ENCODE measurements at regions not wholly inside any gene's neighbourhood (a gene's known extent, or its start where the extent isn't known, plus 50 kb on each side); places are given as distances from the start of the nearest gene placed in this dataset.

DNA sequence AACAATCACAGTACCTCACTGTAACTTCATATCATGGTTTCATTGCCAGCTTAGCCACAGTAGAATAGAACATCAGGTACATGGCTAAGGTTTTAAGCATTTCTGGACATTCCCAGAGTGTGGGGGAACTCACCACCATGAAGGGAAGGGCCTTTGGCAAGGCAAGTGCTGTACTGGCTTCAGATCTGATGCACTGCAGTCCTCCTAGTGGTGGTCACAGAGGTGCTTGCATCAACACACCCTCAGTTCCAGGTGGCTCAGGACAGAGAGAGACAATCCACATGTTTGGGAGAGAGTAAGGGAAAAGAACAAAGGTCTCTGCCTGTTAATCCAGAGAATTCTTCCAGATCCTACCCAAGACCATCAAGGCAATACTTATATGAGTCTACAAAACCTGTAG, 528.4 kb upstream of the RGS18 start:
- no peak for DNase-seq (ENCODE audit: low read depth in 4 of 4, low spot score in 2 of 4)

DNA sequence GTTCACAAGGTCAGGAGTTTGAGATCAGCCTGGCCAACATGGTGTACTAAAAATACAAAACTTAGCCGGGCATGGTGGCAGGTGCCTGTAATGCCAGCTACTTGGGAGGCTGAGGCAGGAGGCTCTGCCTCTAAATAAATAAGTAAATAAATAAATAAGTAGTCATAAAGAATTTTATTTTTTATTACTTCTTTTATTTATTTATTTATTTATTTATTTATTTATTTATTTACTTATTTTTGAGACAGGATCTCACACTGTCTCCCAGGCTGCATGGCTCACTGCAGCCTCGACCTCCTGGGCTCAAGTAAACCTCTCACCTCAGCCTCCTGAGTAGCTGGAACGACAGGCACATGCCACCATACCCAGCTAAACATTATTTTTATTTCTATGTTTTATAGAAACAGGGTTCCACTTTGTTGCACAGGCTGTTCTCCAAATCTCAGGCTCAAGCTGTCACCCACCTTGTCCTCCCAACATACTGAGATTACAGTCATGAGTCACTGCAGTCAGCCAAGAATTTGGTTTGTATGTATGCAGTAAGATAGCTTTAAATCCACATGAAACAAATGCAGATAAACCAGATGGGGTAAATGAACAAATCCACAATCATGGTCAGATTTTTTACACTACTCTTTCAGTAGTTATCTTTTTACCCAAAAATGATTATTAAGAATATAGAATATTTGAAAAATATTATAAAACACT, 523.3 kb upstream of the RGS18 start:
- no peak for DNase-seq (ENCODE audit: low read depth in 4 of 4, low spot score in 2 of 4)

DNA sequence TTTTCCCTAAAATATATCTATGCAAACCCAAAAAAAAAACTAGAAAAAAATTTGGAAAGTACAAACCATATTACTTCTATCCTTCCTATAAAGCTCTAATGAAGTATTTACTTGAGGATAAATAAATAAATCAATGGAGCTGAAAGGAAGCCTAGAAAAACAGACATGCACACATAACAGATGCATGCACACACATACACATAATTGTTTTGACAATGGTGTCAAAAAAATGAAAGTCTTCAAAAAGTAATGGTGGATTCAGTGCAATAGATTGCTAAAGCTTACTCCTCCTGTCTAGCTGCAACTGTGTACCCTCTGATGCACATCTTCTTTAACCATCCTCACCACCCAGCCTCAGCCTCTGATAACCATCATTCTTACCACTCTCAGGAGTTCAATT, 521.9 kb upstream of the RGS18 start:
- DNase-seq (ENCODE audit: low read depth in 4 of 4, low spot score in 2 of 4), result no peak

DNA sequence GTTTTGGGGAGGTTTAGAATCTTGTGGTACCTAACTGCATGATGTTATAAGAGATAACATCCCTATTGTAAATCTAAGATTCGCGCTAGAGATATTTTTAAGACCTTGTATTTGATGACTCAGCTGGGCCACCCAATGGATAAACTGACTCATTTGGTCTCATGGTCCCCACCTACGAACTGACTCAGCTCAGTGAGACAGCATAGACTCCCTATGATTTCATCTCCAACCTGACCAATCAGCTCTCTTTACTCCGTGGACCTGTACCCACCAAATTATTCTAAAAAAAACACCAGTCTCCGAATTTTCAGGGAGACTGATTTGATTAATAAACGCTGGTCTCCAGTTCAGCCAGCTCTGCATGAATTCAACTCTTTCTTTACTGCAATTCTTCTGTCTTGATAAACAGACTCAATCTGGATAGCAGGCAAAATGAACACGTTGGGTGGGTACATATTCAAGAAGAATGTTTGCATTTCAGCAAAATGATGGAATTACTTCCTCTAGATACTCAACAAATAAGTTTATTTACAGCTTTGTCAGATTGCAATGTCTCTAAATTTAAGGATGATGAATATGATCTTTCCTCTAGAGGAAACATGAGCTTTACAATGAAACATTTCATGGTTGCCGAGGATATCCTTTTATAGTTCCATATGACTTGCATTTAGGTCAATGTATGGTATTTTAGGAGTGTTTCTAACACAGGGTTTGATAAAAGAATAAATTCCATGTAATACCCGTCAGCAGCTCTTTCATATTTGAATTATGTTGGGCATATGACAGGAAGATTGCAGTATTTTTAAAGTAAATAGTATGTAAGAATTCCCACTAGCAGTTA, 516.6 kb upstream of the RGS18 start:
- DNase-seq (ENCODE audit: low read depth in 4 of 4, low spot score in 2 of 4), result no peak

DNA sequence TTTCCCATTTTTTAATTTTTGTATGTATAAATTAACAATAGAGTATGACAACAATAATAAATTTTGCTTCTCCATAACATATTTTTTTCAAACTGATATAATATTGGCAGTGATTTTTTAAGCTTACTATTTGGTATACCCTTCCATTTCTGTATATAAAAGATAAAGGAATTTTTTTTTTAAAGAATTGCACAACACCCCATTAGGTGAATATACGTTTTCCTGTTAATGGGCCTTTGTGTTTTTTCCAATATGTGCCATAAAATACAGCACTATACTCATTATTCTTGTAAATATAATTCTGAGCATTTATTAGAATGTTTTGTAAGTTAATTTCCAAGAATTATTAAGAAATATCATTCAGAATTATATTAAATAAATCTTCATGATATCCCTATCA, 515.2 kb upstream of the RGS18 start:
- DNase-seq (ENCODE audit: low read depth in 4 of 4, low spot score in 2 of 4), result no peak

DNA sequence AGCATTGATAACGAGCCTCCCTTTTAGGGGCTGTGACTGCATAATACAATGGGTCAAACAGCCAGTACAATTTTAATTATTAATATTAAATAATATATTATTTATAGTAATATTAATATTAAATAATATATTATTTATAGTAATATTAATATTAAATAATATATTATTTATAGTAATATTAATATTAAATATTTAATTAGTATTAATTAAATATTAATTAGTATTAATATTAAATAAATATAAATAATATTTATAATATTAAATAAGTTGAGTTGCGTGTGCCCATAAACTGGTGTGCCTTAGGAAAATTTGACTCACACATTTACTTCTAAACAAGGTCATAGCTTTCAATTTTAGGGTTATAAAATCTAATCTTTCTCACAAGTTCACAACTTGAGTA, 509.3 kb upstream of the RGS18 start:
- no peak for DNase-seq (ENCODE audit: low read depth in 4 of 4, low spot score in 2 of 4)

DNA sequence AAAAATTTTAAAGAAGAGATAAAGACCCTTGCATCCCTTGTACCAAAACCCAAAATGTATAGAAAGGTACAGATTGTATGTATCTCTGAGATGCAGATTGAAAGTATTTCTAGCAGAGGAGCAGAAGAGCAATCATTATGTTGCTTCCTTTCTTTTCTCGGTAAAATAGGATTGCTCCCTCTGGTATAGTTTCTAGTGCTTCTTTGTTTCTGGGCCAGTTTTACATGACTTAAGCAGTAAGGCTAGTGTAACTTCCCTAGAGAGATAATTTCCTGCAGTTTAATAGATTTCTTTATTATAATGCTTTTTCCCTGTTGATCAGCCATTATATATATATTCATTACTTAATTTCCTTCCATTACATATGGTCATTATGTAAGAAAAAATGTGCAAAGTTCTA, 496.2 kb upstream of the RGS18 start:
- DNase-seq (ENCODE audit: low read depth in 4 of 4, low spot score in 2 of 4), result no peak

DNA sequence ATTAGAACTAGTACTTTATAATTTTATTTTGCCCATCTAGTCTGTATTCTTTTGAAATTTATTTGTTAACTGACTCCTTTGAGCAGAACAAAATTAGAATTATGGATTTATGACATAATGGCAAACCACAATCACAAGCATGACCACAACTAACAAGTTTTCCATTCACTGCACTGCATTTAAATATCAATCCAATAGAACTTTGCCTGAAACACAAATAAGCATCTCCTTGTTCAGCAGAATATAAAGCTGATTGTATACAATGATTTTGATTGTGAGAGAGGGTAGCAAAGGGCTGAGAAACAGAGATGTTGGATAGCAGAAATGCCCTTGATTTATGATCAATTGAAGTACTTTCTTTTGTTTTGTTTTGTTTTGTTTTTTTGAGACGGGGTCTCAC, 495.5 kb upstream of the RGS18 start:
- DNase-seq (ENCODE audit: low read depth in 4 of 4, low spot score in 2 of 4), result no peak

DNA sequence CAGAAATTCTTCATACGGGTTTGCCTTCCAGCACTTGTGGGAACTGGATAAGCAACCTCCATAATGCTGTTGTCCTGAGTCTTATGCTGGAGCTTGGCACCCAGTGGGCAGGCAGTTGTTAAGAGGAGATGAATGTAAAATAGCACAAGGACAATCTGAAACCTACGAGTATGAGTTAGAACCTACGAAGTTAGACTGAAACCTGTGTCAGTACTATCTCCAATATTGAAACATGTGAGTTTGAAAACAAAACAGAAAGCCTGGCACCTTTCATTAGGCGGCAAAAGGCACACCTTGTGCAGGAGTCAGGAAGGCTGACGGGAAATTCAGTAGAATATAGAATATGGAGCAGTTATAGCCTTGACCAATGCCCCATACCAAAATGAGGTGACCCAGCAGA, 489.7 kb upstream of the RGS18 start:
- DNase-seq (ENCODE audit: low read depth in 4 of 4, low spot score in 2 of 4), result no peak

DNA sequence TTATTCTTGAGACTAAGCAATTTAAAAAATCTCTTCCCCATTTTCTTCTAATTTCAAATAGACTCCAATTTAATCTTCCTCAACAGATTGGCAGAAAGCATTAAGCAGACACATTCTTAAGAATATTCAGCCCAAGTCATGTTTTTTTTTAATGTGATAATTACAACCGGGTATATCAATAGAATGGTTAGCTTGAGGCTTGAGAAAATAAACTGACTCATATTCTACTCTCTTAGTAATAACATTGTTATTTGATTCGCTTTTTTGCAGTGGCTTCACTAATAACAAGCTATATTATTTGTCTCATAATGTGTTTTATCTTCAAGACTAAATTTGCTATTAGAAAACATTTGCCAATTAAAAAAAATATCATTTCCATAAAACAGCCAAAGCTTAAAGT, 488.6 kb upstream of the RGS18 start:
- no peak for DNase-seq (ENCODE audit: low read depth in 4 of 4, low spot score in 2 of 4)

DNA sequence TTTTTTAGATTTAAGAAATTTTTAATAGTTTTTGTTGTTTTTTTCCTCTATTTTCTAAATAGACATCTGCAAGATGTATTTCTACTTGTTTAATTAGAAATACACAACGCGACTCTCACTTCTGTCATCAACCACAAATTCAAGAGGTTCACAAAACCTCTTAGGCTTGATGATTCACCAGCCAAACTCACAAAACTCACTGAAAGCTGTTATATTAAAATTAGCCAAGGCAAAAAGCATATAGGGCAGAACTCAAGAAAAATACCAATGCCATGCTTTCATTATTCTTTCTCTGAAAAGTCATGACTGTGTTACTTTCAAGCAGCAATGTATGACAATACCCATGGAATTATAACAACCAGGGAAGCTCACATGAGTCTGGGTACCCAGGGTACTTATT, 487.0 kb upstream of the RGS18 start:
- no peak for DNase-seq (ENCODE audit: low read depth in 4 of 4, low spot score in 2 of 4)

DNA sequence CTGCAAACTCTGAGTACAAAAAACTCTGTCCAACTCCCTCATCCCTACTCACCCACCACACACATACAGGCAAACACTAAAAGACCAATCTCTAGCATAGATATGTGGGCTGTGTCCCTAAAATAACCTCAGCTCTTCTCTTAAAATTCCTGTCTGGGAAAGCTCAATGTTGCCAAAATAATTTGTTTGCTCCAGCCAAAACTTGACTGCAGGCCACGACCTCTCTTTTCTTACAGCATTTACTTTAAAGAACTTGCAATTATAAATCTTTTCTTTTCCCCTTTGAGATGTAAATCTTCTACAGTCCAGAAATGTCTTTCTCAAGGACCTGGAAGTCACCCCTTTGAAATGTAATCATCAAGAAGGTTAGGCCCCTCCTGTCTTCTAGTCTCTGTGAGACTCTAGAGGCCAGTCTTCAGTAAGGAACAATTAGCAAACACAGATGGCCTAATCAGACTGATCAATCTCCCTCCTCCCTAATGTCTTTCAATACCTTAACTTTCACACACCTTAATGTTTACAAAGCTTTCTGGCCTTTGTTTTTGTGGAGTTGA, 483.6 kb upstream of the RGS18 start:
- peak in 2 of 4 donors; percentile 23 to 29 for DNase-seq (ENCODE audit: low read depth in 4 of 4, low spot score in 2 of 4)

DNA sequence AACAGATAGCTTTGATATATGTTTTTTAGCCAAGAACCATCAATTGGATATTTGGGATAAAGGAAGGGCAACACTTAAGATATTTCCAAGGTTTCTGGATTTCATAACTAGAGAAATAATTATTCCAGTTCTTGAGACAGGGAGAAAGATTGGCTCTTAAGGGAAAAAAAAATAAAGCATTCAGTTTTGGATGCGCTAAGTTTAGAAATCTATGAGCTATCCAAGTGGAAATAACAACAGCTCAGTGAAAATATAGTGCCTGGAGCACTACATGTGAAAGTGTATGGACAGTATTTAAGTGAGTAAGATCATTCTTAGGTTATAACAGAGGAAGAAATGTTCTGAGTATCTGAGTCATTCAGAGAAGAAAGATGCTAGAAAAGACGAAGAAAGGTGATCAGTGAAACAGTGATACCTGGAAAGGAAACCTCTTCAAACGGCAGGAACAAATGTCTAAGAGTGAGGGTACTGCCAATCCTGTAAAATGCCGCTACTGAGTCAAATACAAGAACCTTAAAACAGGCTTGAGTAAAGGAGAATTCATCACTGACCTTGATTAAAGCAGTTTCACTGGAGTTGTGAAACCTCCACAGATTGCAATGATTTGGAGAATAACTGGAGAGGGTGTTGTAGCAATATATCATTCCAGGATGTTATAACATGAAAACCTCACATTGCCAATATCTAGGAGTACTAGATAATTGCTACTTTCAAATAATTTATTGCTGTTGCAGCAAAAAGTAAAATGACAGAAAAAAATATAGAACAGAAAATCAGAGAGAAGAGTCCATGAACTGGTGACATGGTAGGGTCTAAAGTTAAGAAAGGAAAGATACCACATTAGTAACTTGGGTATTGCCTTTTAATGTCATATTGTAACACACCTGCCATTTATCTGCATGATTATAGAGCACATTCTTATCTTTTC, 482.1 kb upstream of the RGS18 start:
- DNase-seq (ENCODE audit: low read depth in 4 of 4, low spot score in 2 of 4), result no peak

DNA sequence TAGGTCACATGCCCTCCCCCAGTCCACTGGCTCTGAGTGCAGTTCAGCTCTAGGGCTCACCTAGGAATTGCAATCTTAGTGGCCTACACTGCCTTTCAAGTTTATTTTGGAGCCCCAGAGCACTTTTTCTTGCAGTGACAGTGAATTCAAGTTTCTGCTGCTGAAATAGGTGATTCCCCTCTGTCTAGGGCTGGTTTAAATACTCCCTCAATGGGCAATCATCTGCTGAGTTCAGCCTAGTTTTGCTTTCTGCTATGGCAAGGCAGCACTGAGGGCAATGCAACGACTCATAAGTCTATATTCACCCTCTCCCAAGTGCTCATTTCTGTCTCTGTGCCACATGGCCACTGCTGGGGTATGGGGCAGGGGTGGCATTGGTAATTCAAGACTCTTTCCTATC, 472.6 kb upstream of the RGS18 start:
- DNase-seq (ENCODE audit: low read depth in 4 of 4, low spot score in 2 of 4), result no peak

DNA sequence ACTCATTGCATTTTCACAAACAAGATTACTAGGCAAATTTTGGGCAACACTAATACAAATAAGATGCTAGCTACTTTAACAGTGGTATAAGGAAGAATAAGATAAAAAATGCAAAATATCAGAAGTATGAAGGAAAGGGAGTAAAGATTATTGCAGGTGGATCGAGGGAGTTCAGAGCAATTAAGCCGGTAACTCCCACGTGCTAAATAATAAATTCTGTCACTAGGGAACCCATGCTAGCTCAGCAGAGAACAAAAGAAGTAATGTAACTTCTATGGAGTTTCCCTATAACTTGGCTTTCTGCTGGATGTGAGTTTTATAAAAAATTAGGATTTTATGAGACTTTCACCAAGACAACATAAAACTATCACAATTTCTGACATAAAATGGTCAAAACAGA, 470.5 kb upstream of the RGS18 start:
- peak in 1 of 4 donors; percentile 16 for DNase-seq (ENCODE audit: low read depth in 4 of 4, low spot score in 2 of 4)

DNA sequence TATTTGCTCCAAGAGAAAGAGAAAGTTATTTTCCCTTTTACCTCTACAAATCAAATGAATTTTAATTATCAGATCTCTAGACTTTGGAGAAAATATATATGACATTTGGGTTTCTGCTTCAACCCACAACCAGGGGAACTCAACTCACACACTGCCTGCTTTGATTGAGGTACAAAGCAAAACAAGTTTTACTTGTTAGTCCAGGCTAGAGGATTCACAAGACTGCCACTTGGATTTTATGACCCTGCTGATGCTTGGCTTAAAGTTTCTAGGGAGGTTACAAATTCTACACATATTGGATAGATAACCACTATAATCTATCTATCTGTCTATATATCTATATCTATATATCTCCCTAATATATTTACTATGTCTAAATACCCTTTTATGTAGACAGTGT, 467.3 kb upstream of the RGS18 start:
- no peak for DNase-seq (ENCODE audit: low read depth in 4 of 4, low spot score in 2 of 4)

DNA sequence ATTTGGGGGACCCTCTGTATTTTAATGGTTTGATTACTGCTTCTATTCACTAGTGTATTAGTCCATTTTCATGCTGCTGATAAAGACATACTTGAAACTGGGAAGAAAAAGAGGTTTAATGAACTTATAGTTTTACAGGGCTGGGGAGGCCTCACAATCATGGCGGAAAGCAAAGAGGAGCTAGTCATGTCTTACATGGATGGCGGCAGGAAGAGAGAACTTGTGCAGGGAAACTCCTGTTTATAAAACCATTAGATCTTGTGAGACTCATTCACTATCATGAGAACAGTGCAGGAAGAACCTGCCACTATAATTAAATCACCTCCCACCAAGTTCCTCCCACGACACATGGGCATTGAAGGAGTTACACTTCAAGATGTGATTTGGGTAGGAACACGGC, 464.5 kb upstream of the RGS18 start:
- no peak for DNase-seq (ENCODE audit: low read depth in 4 of 4, low spot score in 2 of 4)

DNA sequence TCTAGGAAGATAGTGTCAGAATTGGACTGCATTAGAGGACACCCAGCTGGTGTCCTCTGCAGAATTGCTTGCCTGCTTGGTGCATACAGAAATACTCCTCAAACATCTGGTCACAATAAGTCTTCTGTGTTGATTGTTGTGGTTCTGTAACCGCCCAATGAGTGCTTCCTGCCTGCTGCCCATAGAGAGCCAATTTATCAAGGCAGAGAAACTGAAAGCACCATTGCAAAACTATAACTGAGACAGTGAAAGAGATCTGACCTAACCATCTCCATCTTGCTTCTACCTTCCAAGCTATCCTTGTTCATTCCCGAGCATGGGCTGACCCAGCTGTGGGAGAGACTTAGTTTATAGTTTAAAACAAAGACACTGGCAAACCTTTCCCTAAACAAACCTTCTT, 462.4 kb upstream of the RGS18 start:
- DNase-seq (ENCODE audit: low read depth in 4 of 4, low spot score in 2 of 4), result no peak

DNA sequence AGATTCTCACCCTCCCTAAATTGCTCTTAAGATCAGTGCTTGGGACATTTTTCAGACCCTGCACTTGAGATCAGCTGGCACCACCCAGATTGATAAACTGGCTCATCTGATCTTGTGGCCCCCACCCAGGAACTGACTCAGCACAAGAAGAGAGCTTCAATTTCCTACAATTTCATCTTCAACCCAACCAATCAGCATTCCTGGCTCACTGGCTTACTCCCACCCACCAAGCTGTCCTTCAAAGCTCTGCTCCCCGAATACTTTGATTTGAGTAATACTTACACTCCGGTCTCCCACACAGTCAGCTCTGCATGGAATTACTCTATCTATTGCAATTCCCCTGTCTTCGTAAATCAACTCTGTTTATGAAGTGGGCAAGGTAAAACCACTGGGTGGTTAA, 461.9 kb upstream of the RGS18 start:
- no peak for DNase-seq (ENCODE audit: low read depth in 4 of 4, low spot score in 2 of 4)

DNA sequence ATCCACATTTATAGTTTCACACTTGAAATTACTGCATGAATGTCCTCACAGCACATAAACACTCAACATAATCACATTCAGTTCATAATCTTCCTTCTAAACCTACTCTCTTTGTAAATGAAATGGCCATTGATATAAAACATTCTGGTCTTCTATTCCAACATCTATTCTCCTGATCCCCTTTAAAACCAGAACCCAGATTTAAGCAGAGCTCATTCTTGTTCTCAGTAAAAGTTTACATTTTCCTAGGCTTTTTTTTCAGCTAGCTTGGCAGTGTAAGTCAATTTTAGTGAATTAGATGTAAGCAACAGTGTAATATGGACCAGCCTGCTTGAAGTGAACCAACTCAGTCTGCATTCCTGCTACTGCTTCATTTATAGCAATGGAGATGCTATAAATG, 460.7 kb upstream of the RGS18 start:
- no peak for DNase-seq (ENCODE audit: low read depth in 4 of 4, low spot score in 2 of 4)

DNA sequence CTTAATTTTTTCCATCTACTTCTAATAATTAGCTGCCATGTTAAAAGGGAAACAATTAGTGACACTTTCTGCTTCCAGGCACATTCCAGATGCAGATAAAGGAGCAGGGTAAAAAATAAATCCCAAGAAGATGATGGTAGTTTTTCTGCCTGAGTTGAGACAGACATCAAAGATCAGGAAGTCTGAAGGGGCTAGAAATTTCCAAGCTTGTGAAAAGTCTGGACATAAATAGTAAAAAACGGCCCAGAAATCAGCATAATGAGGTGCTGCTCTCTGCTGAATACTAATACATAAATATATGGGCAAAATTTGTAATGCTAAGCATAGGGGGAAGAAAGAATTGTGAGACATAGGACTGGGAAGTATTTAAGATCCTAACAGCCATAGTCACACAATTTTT, 460.0 kb upstream of the RGS18 start:
- no peak for DNase-seq (ENCODE audit: low read depth in 4 of 4, low spot score in 2 of 4)

All from left renal cortex interstitium (tissue), 4 donors.